ENCODE measurements at regions not wholly inside any gene's neighbourhood (a gene's known extent, or its start where the extent isn't known, plus 50 kb on each side); places are given as distances from the start of the nearest gene placed in this dataset.

DNA sequence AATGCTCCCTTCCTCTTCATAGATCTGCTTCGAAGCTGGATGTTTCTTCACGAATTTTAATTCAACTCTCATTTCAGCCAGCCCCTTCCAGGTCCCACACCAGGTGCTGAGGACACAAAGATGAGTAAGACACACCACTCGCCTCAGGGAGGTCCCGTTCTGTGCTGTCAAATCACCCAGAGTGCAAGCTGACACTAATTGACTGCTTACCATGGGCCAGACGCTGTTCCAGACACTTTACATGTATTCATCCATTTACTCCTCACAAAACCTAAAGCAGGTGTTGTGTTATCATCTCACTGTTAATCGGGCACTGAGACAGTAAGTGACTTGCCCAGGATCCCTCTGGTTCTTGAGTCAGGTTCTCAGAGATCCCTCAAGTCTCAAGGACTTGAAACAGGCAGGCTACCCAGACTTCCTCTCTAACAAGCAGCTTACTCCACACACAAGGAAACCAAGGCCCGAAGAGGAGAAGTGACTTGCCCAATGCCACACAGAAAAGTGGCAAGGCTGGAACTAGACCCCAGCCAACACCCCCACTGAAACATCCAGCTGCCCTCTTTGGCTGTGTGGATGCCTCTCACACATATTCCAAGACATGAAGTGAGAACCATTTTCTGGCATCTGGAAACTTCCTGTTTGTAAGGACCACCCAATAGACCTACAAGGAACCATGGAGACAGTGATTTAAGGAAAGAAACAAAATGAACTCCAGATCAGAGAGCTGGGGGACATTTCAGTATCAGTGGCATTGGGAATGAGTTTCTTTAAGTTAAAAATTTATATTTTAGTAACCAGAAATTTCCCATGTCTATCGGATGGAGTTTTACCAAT, 174.5 kb downstream of the CDC5L start:
- Histone ChIP-seq H3K4me2 (ENCODE audit: insufficient read depth, low read length) (peak overlapping the region; percentile 50), H3K27ac (ENCODE audit: low read length) (no peak overlapping the region), H3K4me1 (ENCODE audit: insufficient read depth, low read length) (peaks cover 12% of the 10 kb centered on the region), H3K79me2 (ENCODE audit: insufficient read depth, low read length) (no peaks in the 10 kb centered on the region), H3K27me3 (ENCODE audit: insufficient read depth, low read length, poor library complexity) (peaks cover 36% of the 10 kb centered on the region), H3K4me3 (ENCODE audit: low read depth in 1 of 2, low read length in 2 of 2) (peak overlapping the region in 1 of 2 experiments; percentile 11; a peak in 1 of 4 replicates), H4K20me1 (ENCODE audit: insufficient read depth, low read length) (peaks cover 2% of the 10 kb centered on the region; the same call in 1 of the 2 replicates), H3K36me3 (ENCODE audit: insufficient read depth, low read length) (no peaks in the 10 kb centered on the region), H3K9ac (ENCODE audit: low read depth, low read length) (no peak overlapping the region), H2AFZ (ENCODE audit: low read depth, low read length) (no peak overlapping the region), H3K9me3 (ENCODE audit: insufficient read depth, low read length, severe bottlenecking) (no peaks in the 10 kb centered on the region)
- TF ChIP-seq, protein P1, sequence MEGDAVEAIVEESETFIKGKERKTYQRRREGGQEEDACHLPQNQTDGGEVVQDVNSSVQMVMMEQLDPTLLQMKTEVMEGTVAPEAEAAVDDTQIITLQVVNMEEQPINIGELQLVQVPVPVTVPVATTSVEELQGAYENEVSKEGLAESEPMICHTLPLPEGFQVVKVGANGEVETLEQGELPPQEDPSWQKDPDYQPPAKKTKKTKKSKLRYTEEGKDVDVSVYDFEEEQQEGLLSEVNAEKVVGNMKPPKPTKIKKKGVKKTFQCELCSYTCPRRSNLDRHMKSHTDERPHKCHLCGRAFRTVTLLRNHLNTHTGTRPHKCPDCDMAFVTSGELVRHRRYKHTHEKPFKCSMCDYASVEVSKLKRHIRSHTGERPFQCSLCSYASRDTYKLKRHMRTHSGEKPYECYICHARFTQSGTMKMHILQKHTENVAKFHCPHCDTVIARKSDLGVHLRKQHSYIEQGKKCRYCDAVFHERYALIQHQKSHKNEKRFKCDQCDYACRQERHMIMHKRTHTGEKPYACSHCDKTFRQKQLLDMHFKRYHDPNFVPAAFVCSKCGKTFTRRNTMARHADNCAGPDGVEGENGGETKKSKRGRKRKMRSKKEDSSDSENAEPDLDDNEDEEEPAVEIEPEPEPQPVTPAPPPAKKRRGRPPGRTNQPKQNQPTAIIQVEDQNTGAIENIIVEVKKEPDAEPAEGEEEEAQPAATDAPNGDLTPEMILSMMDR (IDR thresholded peaks at IDR 0.05; ENCODE audit: borderline replicate concordance, extremely low read depth, low read length, poor library complexity, severe bottlenecking) = no peak
- TF ChIP-seq EZH2 (IDR thresholded peaks at IDR 0.05; ENCODE audit: borderline replicate concordance, low read depth, low read length, severe bottlenecking) = no peak
- ATAC-seq (ENCODE audit: insufficient read depth, low read depth) = peak; percentile 45; the same call in 1 of the 3 replicates
- DNase-seq = no peak

DNA sequence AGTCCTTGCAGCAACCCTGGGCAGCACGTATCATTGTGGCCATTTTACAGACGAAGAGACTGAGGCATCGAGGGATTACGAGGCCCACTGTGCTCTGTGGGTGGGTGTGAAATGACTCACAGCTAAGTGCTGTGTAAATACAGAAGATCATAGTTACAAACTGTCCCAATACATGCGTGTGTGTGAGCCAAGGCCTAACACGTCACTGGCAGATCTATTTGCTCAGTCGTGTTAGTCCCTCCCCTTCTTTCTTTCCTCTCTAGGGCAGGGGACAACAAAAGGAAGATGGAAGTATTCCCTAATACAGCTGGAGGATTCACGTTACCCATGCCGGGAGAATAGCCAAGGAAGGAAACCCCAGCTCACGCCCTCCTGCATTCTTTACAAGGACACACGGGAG, 175.9 kb downstream of the CDC5L start:
- H3K27ac ChIP-seq (ENCODE audit: low read length) = no peak overlapping the region
- H4K20me1 ChIP-seq (ENCODE audit: insufficient read depth, low read length) = peaks cover 2% of the 10 kb centered on the region; the same call in 1 of the 2 replicates
- ATAC-seq (ENCODE audit: insufficient read depth, low read depth) = no peak
- peaks cover 12% of the 10 kb centered on the region for H3K4me1 ChIP-seq (ENCODE audit: insufficient read depth, low read length)
- no peak overlapping the region for H3K4me2 ChIP-seq (ENCODE audit: insufficient read depth, low read length)
- H3K27me3 ChIP-seq (ENCODE audit: insufficient read depth, low read length, poor library complexity) = peaks cover 31% of the 10 kb centered on the region
- H3K79me2 ChIP-seq (ENCODE audit: insufficient read depth, low read length) = no peaks in the 10 kb centered on the region
- no peak for DNase-seq
- H3K36me3 ChIP-seq (ENCODE audit: insufficient read depth, low read length) = no peaks in the 10 kb centered on the region
- no peak overlapping the region for H3K4me3 ChIP-seq (ENCODE audit: low read depth in 1 of 2, low read length in 2 of 2)
- no peak overlapping the region for H2AFZ ChIP-seq (ENCODE audit: low read depth, low read length)
- H3K9me3 ChIP-seq (ENCODE audit: insufficient read depth, low read length, severe bottlenecking) = no peaks in the 10 kb centered on the region
- no peak for TF ChIP-seq EZH2 (IDR thresholded peaks at IDR 0.05; ENCODE audit: borderline replicate concordance, low read depth, low read length, severe bottlenecking)
- TF ChIP-seq, protein P1 (IDR thresholded peaks at IDR 0.05; ENCODE audit: borderline replicate concordance, extremely low read depth, low read length, poor library complexity, severe bottlenecking) = no peak
- H3K9ac ChIP-seq (ENCODE audit: low read depth, low read length) = no peak overlapping the region

DNA sequence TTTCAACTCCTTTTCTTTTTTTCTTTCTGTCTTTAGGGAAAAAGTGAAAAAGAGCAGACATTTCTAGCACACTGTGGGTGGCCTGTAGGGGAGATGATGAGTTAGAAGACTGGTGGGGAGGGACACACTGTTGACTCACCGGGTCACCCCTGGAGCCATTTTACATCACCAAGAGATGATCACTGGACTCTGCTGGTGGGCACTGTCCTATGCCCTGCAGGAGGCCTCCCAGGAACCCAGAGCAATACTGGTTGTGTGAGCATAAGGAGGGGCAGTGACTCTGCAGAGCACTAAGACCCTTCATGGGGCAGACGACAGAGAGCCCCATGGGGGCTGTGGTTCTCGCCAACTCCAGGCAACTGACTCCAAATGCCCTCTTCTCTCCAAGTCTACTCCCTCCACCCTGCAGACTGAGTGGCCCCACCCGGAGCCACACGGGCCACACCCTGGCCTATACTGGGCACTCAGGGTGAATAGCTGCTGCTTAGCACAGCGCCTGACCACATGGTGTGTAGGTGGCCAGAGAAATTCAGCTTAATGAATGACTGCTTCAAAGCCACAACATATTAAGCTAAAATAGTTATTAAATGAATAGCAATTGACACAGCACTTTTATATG, 177.5 kb downstream of the CDC5L start:
- H3K9me3 ChIP-seq (ENCODE audit: insufficient read depth, low read length, severe bottlenecking) = no peaks in the 10 kb centered on the region
- DNase-seq (no peak), ATAC-seq (ENCODE audit: insufficient read depth, low read depth) (no peak)
- H2AFZ ChIP-seq (ENCODE audit: low read depth, low read length) = no peak overlapping the region
- TF ChIP-seq, protein P1 (IDR thresholded peaks at IDR 0.05; ENCODE audit: borderline replicate concordance, extremely low read depth, low read length, poor library complexity, severe bottlenecking) = no peak
- no peak for TF ChIP-seq EZH2 (IDR thresholded peaks at IDR 0.05; ENCODE audit: borderline replicate concordance, low read depth, low read length, severe bottlenecking)
- peaks cover 21% of the 10 kb centered on the region for H3K27me3 ChIP-seq (ENCODE audit: insufficient read depth, low read length, poor library complexity)
- no peak overlapping the region for H3K4me2 ChIP-seq (ENCODE audit: insufficient read depth, low read length)
- H3K79me2 ChIP-seq (ENCODE audit: insufficient read depth, low read length) = no peaks in the 10 kb centered on the region
- no peak overlapping the region for H3K9ac ChIP-seq (ENCODE audit: low read depth, low read length)
- no peak overlapping the region for H3K27ac ChIP-seq (ENCODE audit: low read length)
- H3K4me1 ChIP-seq (ENCODE audit: insufficient read depth, low read length) = peaks cover 12% of the 10 kb centered on the region
- H3K4me3 ChIP-seq (ENCODE audit: low read depth in 1 of 2, low read length in 2 of 2) = no peak overlapping the region
- no peaks in the 10 kb centered on the region for H3K36me3 ChIP-seq (ENCODE audit: insufficient read depth, low read length)
- peaks cover 2% of the 10 kb centered on the region; the same call in 1 of the 2 replicates for H4K20me1 ChIP-seq (ENCODE audit: insufficient read depth, low read length)
